ENCODE measurements at regions not wholly inside any gene's neighbourhood (a gene's known extent, or its start where the extent isn't known, plus 50 kb on each side); places are given as distances from the start of the nearest gene placed in this dataset.
"Not testable (repeated sequence)": the region's sequence is repeated elsewhere in the genome, so short reads cannot be mapped to it uniquely, and the experiment has no call there.

- Mint-ChIP-seq H3K27ac (no peak overlapping the region), H3K4me3 (no peak overlapping the region), H3K4me1 (ENCODE audit: low read depth) (no peaks in the 10 kb centered on the region), H3K36me3 (ENCODE audit: low read depth) (peaks cover 5% of the 10 kb centered on the region; the same call in 1 of the 2 replicates), H3K9me3 (peaks cover 15% of the 10 kb centered on the region), H3K27me3 (ENCODE audit: insufficient read depth) (peaks cover 19% of the 10 kb centered on the region)
- no peak for TF ChIP-seq CTCF (IDR thresholded peaks at IDR 0.05)
- no peak for DNase-seq
Measured at GRCh38 chr3:43838009-43838758, 147.4 kb downstream of the ABHD5 start.

GRCh38 chr3:43838877-43839276 lies 148.1 kb downstream of the ABHD5 start:
- peaks cover 5% of the 10 kb centered on the region; the same call in 1 of the 2 replicates for H3K36me3 Mint-ChIP-seq (ENCODE audit: low read depth)
- no peak overlapping the region for H3K4me3 Mint-ChIP-seq
- no peaks in the 10 kb centered on the region for H3K4me1 Mint-ChIP-seq (ENCODE audit: low read depth)
- H3K9me3 Mint-ChIP-seq: peaks cover 15% of the 10 kb centered on the region
- peak; percentile 30 for TF ChIP-seq CTCF (IDR thresholded peaks at IDR 0.05)
- no peak overlapping the region for H3K27ac Mint-ChIP-seq
- no peak for DNase-seq
- H3K27me3 Mint-ChIP-seq (ENCODE audit: insufficient read depth): peaks cover 19% of the 10 kb centered on the region

GRCh38 chr3:43843386-43843785 lies 152.6 kb downstream of the ABHD5 start:
- H3K4me3 Mint-ChIP-seq: no peak overlapping the region

GRCh38 chr3:43844757-43845156 lies 154.0 kb downstream of the ABHD5 start:
- Mint-ChIP-seq H3K27ac (no peak overlapping the region), H3K4me1 (ENCODE audit: low read depth) (no peaks in the 10 kb centered on the region)

More at GRCh38 chr3:43843386-43843785, 152.6 kb downstream of the ABHD5 start:
- Mint-ChIP-seq H3K36me3 (ENCODE audit: low read depth) (peaks cover 25% of the 10 kb centered on the region), H3K9me3 (peaks cover 34% of the 10 kb centered on the region), H3K27me3 (ENCODE audit: insufficient read depth) (peaks cover 20% of the 10 kb centered on the region), H3K27ac (no peak overlapping the region), H3K4me1 (ENCODE audit: low read depth) (no peaks in the 10 kb centered on the region)
- DNase-seq: no peak
- no peak for TF ChIP-seq CTCF (IDR thresholded peaks at IDR 0.05)

GRCh38 chr3:43845553-43845952 lies 154.8 kb downstream of the ABHD5 start:
- H3K4me1 Mint-ChIP-seq (ENCODE audit: low read depth); DNase-seq; H3K27ac Mint-ChIP-seq; H3K4me3 Mint-ChIP-seq: not testable (repeated sequence)
- peaks cover 16% of the 10 kb centered on the region for H3K27me3 Mint-ChIP-seq (ENCODE audit: insufficient read depth)
- peaks cover 34% of the 10 kb centered on the region for H3K9me3 Mint-ChIP-seq
- H3K36me3 Mint-ChIP-seq (ENCODE audit: low read depth): peaks cover 28% of the 10 kb centered on the region

More at GRCh38 chr3:43844757-43845156, 154.0 kb downstream of the ABHD5 start:
- Mint-ChIP-seq H3K27me3 (ENCODE audit: insufficient read depth) (peaks cover 21% of the 10 kb centered on the region), H3K9me3 (peaks cover 34% of the 10 kb centered on the region), H3K4me3 (no peak overlapping the region), H3K36me3 (ENCODE audit: low read depth) (peaks cover 28% of the 10 kb centered on the region)
- TF ChIP-seq CTCF (IDR thresholded peaks at IDR 0.05): no peak
- DNase-seq: no peak

- no peak for TF ChIP-seq CTCF (IDR thresholded peaks at IDR 0.05)
- peaks cover 54% of the 10 kb centered on the region for H3K4me1 Mint-ChIP-seq (ENCODE audit: low read depth)
- peak overlapping the region; percentile 22 for H3K27ac Mint-ChIP-seq
- peak overlapping the region; percentile 57; the same call in 1 of the 2 replicates for H3K4me3 Mint-ChIP-seq
- H3K36me3 Mint-ChIP-seq (ENCODE audit: low read depth): peaks cover 13% of the 10 kb centered on the region; the same call in 1 of the 2 replicates
- H3K9me3 Mint-ChIP-seq: peaks cover 16% of the 10 kb centered on the region
- peak; percentile 66 for DNase-seq
- peaks cover 2% of the 10 kb centered on the region; the same call in 1 of the 2 replicates for H3K27me3 Mint-ChIP-seq (ENCODE audit: insufficient read depth)
Measured at GRCh38 chr3:43852066-43852465, 161.3 kb downstream of the ABHD5 start.
